SHP77 treated with DMSO at 0.1 percent for 48 hours (cell line): ENCODE measurements at regions not wholly inside any gene's neighbourhood (a gene's known extent, or its start where the extent isn't known, plus 50 kb on each side); places are given as distances from the start of the nearest gene placed in this dataset.
"Not testable (repeated sequence)": the region's sequence is repeated elsewhere in the genome, so short reads cannot be mapped to it uniquely, and the experiment has no call there.

Experiments used
- DNase-seq: peaks from one replicate; lab custom pipeline; 2025; lab: John Stamatoyannopoulos, UW

DNA sequence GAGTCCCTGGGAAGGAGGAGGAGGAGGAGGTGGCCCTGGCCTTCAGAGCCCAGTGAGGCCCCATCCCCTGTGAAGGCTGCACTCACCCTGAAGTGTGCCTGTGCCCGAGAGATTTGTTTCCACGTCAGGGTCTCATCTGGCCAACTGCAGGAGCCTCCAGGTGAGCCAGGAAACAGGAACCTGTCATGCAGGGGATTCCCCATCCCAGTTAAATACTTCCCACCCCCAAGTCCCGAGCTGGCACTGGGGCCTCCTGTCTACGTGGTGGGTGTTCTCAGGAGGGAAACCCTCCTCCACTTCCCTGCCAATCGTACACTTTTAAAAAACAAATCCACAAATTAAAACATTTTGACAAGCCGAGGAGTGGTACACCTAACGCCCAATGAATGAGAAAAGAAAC is 50.9 kb upstream of the SFSWAP start:
- DNase-seq, result not testable (repeated sequence)

DNA sequence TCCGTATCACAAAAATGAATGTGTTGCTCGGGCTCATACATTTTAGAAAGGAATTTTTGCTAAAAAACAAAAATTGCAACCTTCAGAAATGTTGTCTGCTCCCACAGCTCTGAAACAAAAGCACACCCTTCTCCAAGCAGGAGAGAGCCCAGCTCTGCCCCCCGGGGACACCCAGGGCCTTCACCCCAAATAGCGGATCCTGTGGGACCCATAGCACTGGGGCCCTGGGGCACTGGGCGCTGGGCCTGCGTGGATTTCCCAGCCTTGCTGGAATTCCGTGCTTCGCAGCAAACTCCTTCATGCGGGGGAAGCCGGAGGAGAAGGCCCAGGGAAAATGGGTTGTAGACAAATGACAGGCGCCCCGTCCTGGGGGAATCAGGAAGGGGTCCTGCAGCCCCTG is 50.5 kb upstream of the SFSWAP start:
- not testable (repeated sequence) for DNase-seq
